HepG2 (cell line): ENCODE measurements at regions not wholly inside any gene's neighbourhood (a gene's known extent, or its start where the extent isn't known, plus 50 kb on each side); places are given as distances from the start of the nearest gene placed in this dataset.

ENCODE experiments used
- ATAC-seq: fragments of 200-7000 bp; cut with Tn5 transposase; 3 replicates; pipeline ENCODE4 v1.9.1; 2020; ENCODE audit warnings: mild to moderate bottlenecking, moderate library complexity
- BruUV-seq: library from RNA; stranded (reverse); fragments of 400-500 nt; replicated peaks from 2 replicates; lab custom pipeline; 2021; lab: Mats Ljungman, UMichigan
- CTCF ChIA-PET: fragments of 300-600 bp; formaldehyde crosslinking; extraction: SDS; loops from one replicate; lab custom pipeline; 2021; ENCODE audit warnings: low total read pairs, inconsistent platforms, low intra/inter-chr PET ratio; lab: Yijun Ruan, JAX
- POLR2A ChIA-PET: fragments of 350-600 bp; sonication (Branson Sonifier 250); formaldehyde crosslinking; loops from one replicate; lab custom pipeline; 2020; ENCODE audit warnings: antibody characterized with exemption, inconsistent platforms; lab: Yijun Ruan, JAX
- DNase-seq: peaks from one replicate; pipeline ENCODE4 v3.0.0-alpha.2; 2015; ENCODE audit warnings: low spot score
- FAIRE-seq: peaks from 3 replicates; lab custom pipeline; 2011; peaks lifted over from hg19 to GRCh38; lab: Jason Lieb, UNC
- H2AFZ ChIP-seq: one replicate; pipeline ENCODE4 v1.6.1; 2011; ENCODE audit warnings: low read length, inconsistent platforms
- H3K27ac ChIP-seq: fragments of 300-600 bp; 3 replicates; pipeline ENCODE4 v1.8.0; 2011; ENCODE audit warnings: mixed run types, mild to moderate bottlenecking, mixed read lengths, low read length, inconsistent platforms; ENCODE audit not compliant: insufficient read depth; ENCODE audit errors: extremely low read length
- H3K27me3 ChIP-seq, 2 experiments: fragments of 200-600 bp in 1 of 2; 2 replicates in 1 of 2; 3 replicates in 1 of 2; pipeline versions ENCODE4 v1.6.0 to v1.8.0; 2011; ENCODE audit warnings: low read length in 2 of 2, mild to moderate bottlenecking in 2 of 2, moderate library complexity in 2 of 2, inconsistent platforms in 1 of 2; ENCODE audit not compliant: insufficient read depth in 2 of 2, control insufficient read depth in 1 of 2
- H3K36me3 ChIP-seq, 2 experiments: fragments of 200-600 bp in 1 of 2; replicated peaks in 1 of 2; 2 replicates in 1 of 2; 3 replicates in 1 of 2; pipeline versions ENCODE4 v1.5.1 to v1.8.0; 2011; ENCODE audit warnings: low read length in 2 of 2, inconsistent platforms in 1 of 2; ENCODE audit not compliant: insufficient read depth in 2 of 2, control insufficient read depth in 1 of 2
- H3K4me1 ChIP-seq: 2 replicates; pipeline ENCODE4 v1.5.1; 2012; ENCODE audit warnings: low read length, inconsistent platforms; ENCODE audit not compliant: insufficient read depth
- H3K4me2 ChIP-seq: 2 replicates; pipeline ENCODE4 v1.6.0; 2011; ENCODE audit warnings: low read depth, low read length, inconsistent platforms
- H3K4me3 ChIP-seq, 3 experiments: fragments of 200-600 bp in 1 of 3; sonication (generic), shearing (Covaris generic) in 1 of 3; replicated peaks in 1 of 3; 2 replicates each; pipeline ENCODE4 v1.5.1; 2011 to 2016; ENCODE audit warnings: low read length in 3 of 3, inconsistent platforms in 2 of 3, low read depth in 2 of 3, mild to moderate bottlenecking in 2 of 3, control low read depth in 1 of 3, mixed read lengths in 1 of 3; ENCODE audit not compliant: insufficient read depth in 1 of 3
- H3K79me2 ChIP-seq: one replicate; pipeline ENCODE4 v1.6.1; 2011; ENCODE audit warnings: low read length, inconsistent platforms; ENCODE audit not compliant: insufficient read depth
- H3K9ac ChIP-seq: 2 replicates; pipeline ENCODE4 v1.6.0; 2011; ENCODE audit warnings: mild to moderate bottlenecking, low read depth, low read length, inconsistent platforms; ENCODE audit not compliant: insufficient read depth
- H3K9me3 ChIP-seq: 2 replicates; pipeline ENCODE4 v1.5.1; 2012; ENCODE audit warnings: mild to moderate bottlenecking, low read length
- H4K20me1 ChIP-seq: 2 replicates; pipeline ENCODE4 v1.6.0; 2011; ENCODE audit warnings: inconsistent platforms, mild to moderate bottlenecking, low read length, moderate library complexity; ENCODE audit not compliant: insufficient read depth
- CEBPB ChIP-seq: IDR thresholded peaks from 2 replicates; pipeline ENCODE4 v1.6.1; 2011; ENCODE audit warnings: low read depth, low read length, improper control_type of control experiment, borderline replicate concordance
- E2F1 ChIP-seq: sonication (generic); formaldehyde crosslinking; IDR thresholded peaks from 2 replicates; pipeline ENCODE4 v1.5.0; 2020; ENCODE audit warnings: missing genetic modification reagents
- E2F2 ChIP-seq: sonication (generic); formaldehyde crosslinking; IDR thresholded peaks from 2 replicates; pipeline ENCODE4 v1.4.0; 2020; ENCODE audit warnings: missing genetic modification reagents, borderline replicate concordance
- FOXM1 ChIP-seq: sonication (generic); formaldehyde crosslinking; IDR thresholded peaks from 2 replicates; pipeline ENCODE4 v1.5.0; 2020; ENCODE audit warnings: missing genetic modification reagents
- GMEB1 ChIP-seq: sonication (generic); formaldehyde crosslinking; IDR thresholded peaks from 2 replicates; pipeline ENCODE4 v1.5.1; 2020; ENCODE audit warnings: missing genetic modification reagents, mild to moderate bottlenecking, borderline replicate concordance
- GTF2F1 ChIP-seq: fragments of 150-350 bp; IDR thresholded peaks from 2 replicates; pipeline ENCODE4 v1.6.1; 2014; ENCODE audit warnings: low read length
- HMG20A ChIP-seq: IDR thresholded peaks from 2 replicates; pipeline ENCODE4 v1.6.1; 2016; ENCODE audit warnings: borderline replicate concordance
- MLLT10 ChIP-seq: sonication (generic); formaldehyde crosslinking; IDR thresholded peaks from 2 replicates; pipeline ENCODE4 v1.4.0; 2020; ENCODE audit warnings: missing genetic modification reagents
- NR2C2 ChIP-seq: sonication (generic); formaldehyde crosslinking; IDR thresholded peaks from 2 replicates; pipeline ENCODE4 v1.4.0; 2020; ENCODE audit warnings: missing genetic modification reagents, mild to moderate bottlenecking, moderate library complexity, borderline replicate concordance
- TFE3 ChIP-seq: IDR thresholded peaks from 2 replicates; pipeline ENCODE4 v1.6.1; 2016
- TGIF2 ChIP-seq: IDR thresholded peaks from 2 replicates; pipeline ENCODE4 v1.6.1; 2016; ENCODE audit warnings: control low read depth, missing compliant biosample characterization
- TRAFD1 ChIP-seq: sonication (generic); formaldehyde crosslinking; IDR thresholded peaks from 2 replicates; pipeline ENCODE4 v1.5.1; 2020; ENCODE audit warnings: missing genetic modification reagents, mild to moderate bottlenecking, borderline replicate concordance
- ZEB1 ChIP-seq: IDR thresholded peaks from 2 replicates; pipeline ENCODE4 v1.6.1; 2012; ENCODE audit warnings: mild to moderate bottlenecking, low read depth, inconsistent platforms; ENCODE audit not compliant: insufficient replicate concordance
- ZNF20 ChIP-seq: sonication (generic); formaldehyde crosslinking; IDR thresholded peaks from 2 replicates; pipeline ENCODE4 v1.4.0; 2020; ENCODE audit warnings: mild to moderate bottlenecking, moderate library complexity, missing genetic modification reagents
- ZNF614 ChIP-seq: IDR thresholded peaks from 2 replicates; pipeline ENCODE4 v1.6.1; 2018; ENCODE audit warnings: missing biosample characterization, missing genetic modification reagents, inconsistent platforms, borderline replicate concordance
- ZNF766 ChIP-seq: sonication (generic); formaldehyde crosslinking; IDR thresholded peaks from 2 replicates; pipeline ENCODE4 v1.5.0; 2020; ENCODE audit warnings: missing genetic modification reagents, borderline replicate concordance
- WGBS: methylation state at CpG from one replicate; pipeline ENCODE4 v1.1.6; 2017; ENCODE audit warnings: low lambda C conversion rate; 5-methylcytosine and 5-hydroxymethylcytosine counted together
- in situ Hi-C: cut with HindIII; loops from 2 replicates; pipeline ENCODE4 v1.10.0; 2017; ENCODE audit warnings: low pct_unique_long_range_greater_than_20kb; ENCODE audit not compliant: extremely low pct_ligation_motif_present
- intact Hi-C: fragments of 100-400 bp; cut with micrococcal nuclease; formaldehyde crosslinking; loops from one replicate; pipeline ENCODE4 v1.10.0; 2022; ENCODE audit not compliant: unreplicated experiment
- TF ChIP-seq, protein P1 (sequence below): IDR thresholded peaks from 2 replicates; pipeline ENCODE4 v1.6.1; 2012; ENCODE audit warnings: inconsistent platforms

DNA sequence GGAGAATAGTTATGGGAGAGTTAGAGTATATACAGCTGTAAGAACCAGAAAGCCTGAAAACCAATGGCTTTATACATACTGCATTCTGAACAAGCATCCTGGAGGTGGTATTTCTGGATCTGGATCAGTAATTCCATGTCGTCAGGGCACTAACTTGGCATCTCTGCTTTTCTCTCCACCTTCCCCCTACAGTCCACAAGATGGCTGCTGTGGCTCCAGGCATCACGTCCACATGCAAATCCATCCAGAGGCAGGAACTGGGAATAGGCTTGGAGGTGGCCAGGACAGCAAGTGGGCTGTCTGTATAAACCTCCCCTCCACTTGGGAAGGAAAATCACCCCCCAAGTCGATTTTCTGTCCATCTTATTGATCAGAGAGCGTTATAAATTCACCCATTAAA is 86.2 kb upstream of the WDR26 start:
- DNase-seq (no peak), FAIRE-seq (no peak), ATAC-seq (no peak)
- H3K27ac ChIP-seq: no peak overlapping the region
- no peaks in the 10 kb centered on the region for H4K20me1 ChIP-seq
- no peaks in the 10 kb centered on the region for H3K36me3 ChIP-seq
- H3K4me2 ChIP-seq: no peak overlapping the region
- no peaks in the 10 kb centered on the region for H3K9me3 ChIP-seq
- no peaks in the 10 kb centered on the region for H3K79me2 ChIP-seq
- TF ChIP-seq GMEB1 (CRISPR knock-in tag) (no peak), ZEB1 (no peak), ZNF766 (CRISPR knock-in tag) (no peak), HMG20A (CRISPR knock-in tag) (no peak), ZNF20 (CRISPR knock-in tag) (no peak), FOXM1 (CRISPR knock-in tag) (no peak), TFE3 (no peak), E2F1 (no peak), GTF2F1 (no peak), E2F2 (CRISPR knock-in tag) (no peak), MLLT10 (CRISPR knock-in tag) (no peak), TRAFD1 (CRISPR knock-in tag) (no peak), TGIF2 (no peak), ZNF614 (CRISPR knock-in tag) (no peak), CEBPB (no peak), NR2C2 (CRISPR knock-in tag) (no peak)
- TF ChIP-seq, protein P1, sequence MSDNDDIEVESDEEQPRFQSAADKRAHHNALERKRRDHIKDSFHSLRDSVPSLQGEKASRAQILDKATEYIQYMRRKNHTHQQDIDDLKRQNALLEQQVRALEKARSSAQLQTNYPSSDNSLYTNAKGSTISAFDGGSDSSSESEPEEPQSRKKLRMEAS: no peak
- H2AFZ ChIP-seq: no peak overlapping the region
- H3K27me3 ChIP-seq: no peaks in the 10 kb centered on the region; a peak in 1 of 5 replicates
- ChIA-PET POLR2A (no interaction called here), CTCF (no interaction called here)
- WGBS: 15% methylated on average over 4 of the region's 4 CpGs
- intact Hi-C loops (no loop called here), in situ Hi-C loops (no loop called here)
- no peaks in the 10 kb centered on the region for H3K4me1 ChIP-seq
- no peak overlapping the region for H3K4me3 ChIP-seq
- BruUV-seq: no TSS peak
- H3K9ac ChIP-seq: no peak overlapping the region
